Panc1 (cell line): ENCODE measurements at regions not wholly inside any gene's neighbourhood (a gene's known extent, or its start where the extent isn't known, plus 50 kb on each side); places are given as distances from the start of the nearest gene placed in this dataset.
"Not testable (repeated sequence)": the region's sequence is repeated elsewhere in the genome, so short reads cannot be mapped to it uniquely, and the experiment has no call there.

Experiments used
- ATAC-seq: fragments of 200-7000 bp; cut with Tn5 transposase; 2 replicates; pipeline ENCODE4 v1.9.1; 2020; ENCODE audit warnings: mild to moderate bottlenecking, moderate library complexity
- BruUV-seq: library from RNA; stranded (reverse); fragments of 400-500 nt; replicated peaks from 2 replicates; lab custom pipeline; 2021; lab: Mats Ljungman, UMichigan
- CTCF ChIA-PET: fragments of 300-600 bp; sonication (Branson Sonifier 250); formaldehyde crosslinking; loops from one replicate; lab custom pipeline; 2022; ENCODE audit warnings: antibody characterized with exemption; lab: Charles Lee
- POLR2A ChIA-PET: fragments of 300-600 bp; sonication (Branson Sonifier 250); formaldehyde crosslinking; loops from one replicate; lab custom pipeline; 2022; ENCODE audit warnings: antibody characterized with exemption; lab: Charles Lee
- DNase-seq: peaks from one replicate; pipeline ENCODE4 v3.0.0-alpha.2; 2010; ENCODE audit warnings: low read depth, low spot score
- H3K27ac ChIP-seq: 2 replicates; pipeline ENCODE4 v1.5.1; 2011; ENCODE audit warnings: mild to moderate bottlenecking, low read length, inconsistent platforms
- H3K27me3 ChIP-seq: fragments of 200-500 bp; sonication (Bioruptor generic); 2 replicates; pipeline ENCODE4 v1.6.0; 2014; ENCODE audit warnings: low read length, inconsistent platforms; ENCODE audit not compliant: control insufficient read depth, insufficient read depth
- H3K36me3 ChIP-seq: fragments of 200-500 bp; sonication (Bioruptor generic); 2 replicates; pipeline ENCODE4 v1.5.1; 2014; ENCODE audit warnings: inconsistent platforms, mild to moderate bottlenecking, low read length, moderate library complexity; ENCODE audit not compliant: control insufficient read depth, insufficient read depth
- H3K4me1 ChIP-seq: 2 replicates; pipeline ENCODE4 v1.5.1; 2011; ENCODE audit warnings: inconsistent platforms, mild to moderate bottlenecking, low read length, moderate library complexity; ENCODE audit not compliant: control insufficient read depth, insufficient read depth
- H3K4me3 ChIP-seq, 2 experiments: 2 replicates each; pipeline ENCODE4 v1.5.1; 2011 to 2012; ENCODE audit warnings: low read depth in 2 of 2, low read length in 2 of 2, mild to moderate bottlenecking in 2 of 2, inconsistent platforms in 1 of 2, moderate library complexity in 1 of 2
- H3K9me3 ChIP-seq: fragments of 200-500 bp; sonication (Bioruptor generic); 2 replicates; pipeline ENCODE4 v1.5.1; 2014; ENCODE audit warnings: low read depth, mild to moderate bottlenecking, inconsistent platforms, low read length, moderate library complexity; ENCODE audit not compliant: control insufficient read depth, insufficient read depth
- POLR2AphosphoS5 ChIP-seq: IDR thresholded peaks from 2 replicates; pipeline ENCODE4 v1.6.1; 2012; ENCODE audit warnings: mild to moderate bottlenecking, low read depth, low read length, moderate library complexity
- SIN3A ChIP-seq: IDR thresholded peaks from 2 replicates; pipeline ENCODE4 v1.6.1; 2012; ENCODE audit warnings: low read depth, mild to moderate bottlenecking, low read length, moderate library complexity, borderline replicate concordance; ENCODE audit not compliant: insufficient read depth
- TCF7L2 ChIP-seq: IDR thresholded peaks from 2 replicates; pipeline ENCODE4 v1.6.1; 2011; ENCODE audit warnings: mild to moderate bottlenecking, low read depth, low read length, inconsistent platforms
- in situ Hi-C: cut with HindIII; loops from 2 replicates; pipeline ENCODE4 v1.10.0; 2016; ENCODE audit warnings: low sequenced_read_pairs, low pct_unique_long_range_greater_than_20kb
- intact Hi-C: fragments of 100-400 bp; cut with micrococcal nuclease; formaldehyde crosslinking; loops from one replicate; pipeline ENCODE4 v1.10.0; 2022; ENCODE audit not compliant: unreplicated experiment
- TF ChIP-seq, protein P1 (sequence below): fragments of 450-650 bp; IDR thresholded peaks from 2 replicates; pipeline ENCODE4 v1.5.1; 2017; ENCODE audit warnings: mild to moderate bottlenecking
- TF ChIP-seq, protein P2 (sequence below), 2 experiments: IDR thresholded peaks; 2 replicates each; pipeline ENCODE4 v1.6.1; 2011 to 2012; ENCODE audit warnings: low read depth in 2 of 2, control low read depth in 1 of 2, low read length in 1 of 2, mild to moderate bottlenecking in 1 of 2, moderate library complexity in 1 of 2; ENCODE audit not compliant: insufficient read depth in 1 of 2

DNA sequence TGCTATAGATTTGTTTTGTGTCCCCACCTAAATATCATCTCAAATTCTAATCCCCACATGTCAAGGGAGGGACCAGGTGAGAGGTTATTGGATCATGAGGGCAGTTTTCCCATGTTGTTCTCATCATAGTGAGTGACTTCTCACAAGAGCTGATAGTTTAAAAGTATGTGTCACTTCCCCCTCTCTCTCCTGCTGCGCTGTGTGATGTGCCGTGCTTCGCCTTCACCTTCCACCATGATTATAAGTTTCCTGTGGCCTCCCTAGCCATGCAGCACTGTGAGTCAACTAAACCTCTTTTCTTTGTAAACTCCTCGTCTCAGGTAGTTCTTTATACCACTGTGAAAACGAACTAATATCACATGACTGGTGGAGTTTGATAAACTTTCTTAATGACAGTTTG is 814.8 kb downstream of the TMEM121 start:
- intact Hi-C loops, H3K36me3 ChIP-seq, in situ Hi-C loops, BruUV-seq, H3K27ac ChIP-seq, H3K27me3 ChIP-seq, H3K9me3 ChIP-seq, DNase-seq, CTCF ChIA-PET, POLR2A ChIA-PET, H3K4me1 ChIP-seq, H3K4me3 ChIP-seq, ATAC-seq: not testable (repeated sequence)

DNA sequence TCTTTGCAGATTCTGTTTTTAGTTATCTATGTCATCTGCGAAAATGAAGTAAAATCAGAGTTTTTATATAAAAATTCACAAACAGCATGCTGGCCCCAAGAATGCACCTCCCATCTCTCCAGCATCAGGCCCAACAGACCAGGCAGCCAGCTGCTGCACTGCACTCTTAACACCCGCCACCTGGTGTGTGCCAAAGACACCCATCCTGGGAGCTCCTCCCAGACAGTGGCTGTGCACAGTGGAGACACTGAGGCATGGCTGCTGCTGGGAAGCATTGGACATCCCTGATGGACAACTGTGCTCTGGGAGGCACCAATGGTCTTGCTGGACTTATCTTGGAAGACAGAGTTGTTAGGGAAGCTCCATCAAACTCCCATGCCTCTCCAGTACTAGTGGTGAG is 817.2 kb downstream of the TMEM121 start:
- no peak for DNase-seq

DNA sequence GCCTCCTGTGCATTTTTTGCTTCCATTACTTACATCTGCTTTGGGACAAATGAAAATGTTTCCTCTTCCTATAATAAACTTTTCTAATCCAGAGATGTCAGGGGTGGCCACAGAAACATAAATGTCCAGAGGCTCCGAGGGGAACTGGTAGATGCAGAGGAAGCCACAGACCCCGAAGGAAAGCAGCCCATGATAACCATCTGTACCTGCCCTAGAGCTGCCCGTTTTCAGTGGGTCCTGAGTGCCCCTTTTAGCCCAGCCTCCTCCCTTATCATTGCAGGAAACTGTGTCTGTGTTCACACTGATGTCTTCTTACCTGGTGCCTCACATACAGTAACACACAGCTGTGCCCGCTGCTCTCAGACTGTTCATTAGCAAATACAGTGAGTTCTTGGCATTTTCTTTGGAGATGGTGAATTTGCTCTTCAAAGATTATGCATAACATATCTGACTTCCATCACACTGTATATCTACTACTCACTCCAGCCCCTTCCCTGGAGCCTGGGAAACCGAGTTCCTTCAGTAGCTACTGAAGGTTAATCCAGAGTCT is 817.8 kb downstream of the TMEM121 start:
- H3K4me1 ChIP-seq, H3K27ac ChIP-seq, BruUV-seq, H3K36me3 ChIP-seq, CTCF ChIA-PET, DNase-seq, H3K9me3 ChIP-seq, POLR2A ChIA-PET, in situ Hi-C loops, H3K4me3 ChIP-seq, intact Hi-C loops: not testable (repeated sequence)
- ATAC-seq, result peak; percentile 26; the same call in 1 of the 2 replicates
- H3K27me3 ChIP-seq, result peaks cover 11% of the 10 kb centered on the region

More for the DNA sequence above, 817.2 kb downstream of the TMEM121 start:
- Histone ChIP-seq H3K27me3 (peaks cover 11% of the 10 kb centered on the region), H3K4me3 (no peak overlapping the region), H3K9me3 (no peaks in the 10 kb centered on the region), H3K27ac (no peak overlapping the region), H3K4me1 (no peaks in the 10 kb centered on the region), H3K36me3 (no peaks in the 10 kb centered on the region)
- TF ChIP-seq TCF7L2, result no peak
- TF ChIP-seq, protein P1, sequence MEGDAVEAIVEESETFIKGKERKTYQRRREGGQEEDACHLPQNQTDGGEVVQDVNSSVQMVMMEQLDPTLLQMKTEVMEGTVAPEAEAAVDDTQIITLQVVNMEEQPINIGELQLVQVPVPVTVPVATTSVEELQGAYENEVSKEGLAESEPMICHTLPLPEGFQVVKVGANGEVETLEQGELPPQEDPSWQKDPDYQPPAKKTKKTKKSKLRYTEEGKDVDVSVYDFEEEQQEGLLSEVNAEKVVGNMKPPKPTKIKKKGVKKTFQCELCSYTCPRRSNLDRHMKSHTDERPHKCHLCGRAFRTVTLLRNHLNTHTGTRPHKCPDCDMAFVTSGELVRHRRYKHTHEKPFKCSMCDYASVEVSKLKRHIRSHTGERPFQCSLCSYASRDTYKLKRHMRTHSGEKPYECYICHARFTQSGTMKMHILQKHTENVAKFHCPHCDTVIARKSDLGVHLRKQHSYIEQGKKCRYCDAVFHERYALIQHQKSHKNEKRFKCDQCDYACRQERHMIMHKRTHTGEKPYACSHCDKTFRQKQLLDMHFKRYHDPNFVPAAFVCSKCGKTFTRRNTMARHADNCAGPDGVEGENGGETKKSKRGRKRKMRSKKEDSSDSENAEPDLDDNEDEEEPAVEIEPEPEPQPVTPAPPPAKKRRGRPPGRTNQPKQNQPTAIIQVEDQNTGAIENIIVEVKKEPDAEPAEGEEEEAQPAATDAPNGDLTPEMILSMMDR, result no peak
- TF ChIP-seq, protein P2, sequence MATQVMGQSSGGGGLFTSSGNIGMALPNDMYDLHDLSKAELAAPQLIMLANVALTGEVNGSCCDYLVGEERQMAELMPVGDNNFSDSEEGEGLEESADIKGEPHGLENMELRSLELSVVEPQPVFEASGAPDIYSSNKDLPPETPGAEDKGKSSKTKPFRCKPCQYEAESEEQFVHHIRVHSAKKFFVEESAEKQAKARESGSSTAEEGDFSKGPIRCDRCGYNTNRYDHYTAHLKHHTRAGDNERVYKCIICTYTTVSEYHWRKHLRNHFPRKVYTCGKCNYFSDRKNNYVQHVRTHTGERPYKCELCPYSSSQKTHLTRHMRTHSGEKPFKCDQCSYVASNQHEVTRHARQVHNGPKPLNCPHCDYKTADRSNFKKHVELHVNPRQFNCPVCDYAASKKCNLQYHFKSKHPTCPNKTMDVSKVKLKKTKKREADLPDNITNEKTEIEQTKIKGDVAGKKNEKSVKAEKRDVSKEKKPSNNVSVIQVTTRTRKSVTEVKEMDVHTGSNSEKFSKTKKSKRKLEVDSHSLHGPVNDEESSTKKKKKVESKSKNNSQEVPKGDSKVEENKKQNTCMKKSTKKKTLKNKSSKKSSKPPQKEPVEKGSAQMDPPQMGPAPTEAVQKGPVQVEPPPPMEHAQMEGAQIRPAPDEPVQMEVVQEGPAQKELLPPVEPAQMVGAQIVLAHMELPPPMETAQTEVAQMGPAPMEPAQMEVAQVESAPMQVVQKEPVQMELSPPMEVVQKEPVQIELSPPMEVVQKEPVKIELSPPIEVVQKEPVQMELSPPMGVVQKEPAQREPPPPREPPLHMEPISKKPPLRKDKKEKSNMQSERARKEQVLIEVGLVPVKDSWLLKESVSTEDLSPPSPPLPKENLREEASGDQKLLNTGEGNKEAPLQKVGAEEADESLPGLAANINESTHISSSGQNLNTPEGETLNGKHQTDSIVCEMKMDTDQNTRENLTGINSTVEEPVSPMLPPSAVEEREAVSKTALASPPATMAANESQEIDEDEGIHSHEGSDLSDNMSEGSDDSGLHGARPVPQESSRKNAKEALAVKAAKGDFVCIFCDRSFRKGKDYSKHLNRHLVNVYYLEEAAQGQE (IDR thresholded peaks at IDR 0.05; ENCODE audit: insufficient read depth in 1 of 2, low read depth in 2 of 2, low read length in 1 of 2), result no peak
- TF ChIP-seq SIN3A, result no peak
- no peak for TF ChIP-seq POLR2AphosphoS5
- ATAC-seq, result no peak
- intact Hi-C loops, result no loop called here
- POLR2A ChIA-PET, result no interaction called here
- in situ Hi-C loops, result no loop called here
- CTCF ChIA-PET, result no interaction called here
- BruUV-seq, result no TSS peak

DNA sequence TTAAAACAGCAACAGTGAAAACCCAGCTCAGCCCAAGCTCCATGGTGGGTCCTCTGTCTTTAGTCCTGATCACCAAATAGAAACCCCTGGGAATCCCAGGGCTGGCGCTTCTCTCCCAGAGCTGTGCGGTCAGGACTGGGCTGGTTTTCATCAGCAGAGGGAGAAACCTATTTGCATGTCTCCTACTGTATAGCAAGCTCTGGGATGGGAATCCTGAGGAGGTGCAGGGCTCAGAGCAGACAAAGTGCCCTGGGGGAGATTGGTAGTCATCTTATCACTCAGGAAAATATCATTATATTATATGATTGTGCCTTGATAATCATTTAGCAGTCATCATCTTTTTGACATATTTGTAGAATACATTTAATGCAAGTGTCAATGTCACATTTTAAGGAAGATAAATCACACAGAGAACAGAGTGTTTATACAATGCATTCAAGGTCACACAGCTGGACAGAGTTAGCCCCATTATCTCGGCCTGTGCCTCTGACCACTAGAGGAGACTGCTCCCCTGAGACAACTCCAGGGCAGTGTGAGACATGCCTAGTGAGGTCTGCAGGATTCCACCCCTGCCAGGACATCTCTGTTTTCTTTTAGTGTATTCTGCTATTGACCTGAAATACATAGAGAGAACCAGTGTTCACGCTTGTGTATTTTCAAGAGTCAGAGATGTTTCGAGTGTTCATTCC is 818.6 kb downstream of the TMEM121 start:
- BruUV-seq, H3K36me3 ChIP-seq, CTCF ChIA-PET, intact Hi-C loops, H3K4me1 ChIP-seq, DNase-seq, H3K9me3 ChIP-seq, in situ Hi-C loops, POLR2A ChIA-PET, H3K27ac ChIP-seq, H3K4me3 ChIP-seq: not testable (repeated sequence)
- H3K27me3 ChIP-seq, result peaks cover 11% of the 10 kb centered on the region
- peak; percentile 33; the same call in 1 of the 2 replicates for ATAC-seq
